DND-41 (cell line): ENCODE measurements at regions not wholly inside any gene's neighbourhood (a gene's known extent, or its start where the extent isn't known, plus 50 kb on each side); places are given as distances from the start of the nearest gene placed in this dataset.

Source experiments
- ATAC-seq: fragments of 200-7000 bp; cut with Tn5 transposase; 3 replicates; pipeline ENCODE4 v1.9.1; 2021; ENCODE audit warnings: low read depth; ENCODE audit not compliant: insufficient read depth
- DNase-seq: peaks from one replicate; pipeline ENCODE4 v3.0.0-alpha.2; 2020
- H2AFZ ChIP-seq: 2 replicates; pipeline ENCODE4 v1.6.0; 2012; ENCODE audit warnings: low read depth, low read length
- H3K27ac ChIP-seq: 2 replicates; pipeline ENCODE4 v1.5.1; 2012; ENCODE audit warnings: low read length, inconsistent platforms
- H3K27me3 ChIP-seq: fragments of 200-600 bp; sonication (generic); 2 replicates; pipeline ENCODE4 v1.6.0; 2012; ENCODE audit warnings: low read length, mild to moderate bottlenecking, inconsistent platforms; ENCODE audit not compliant: insufficient read depth, poor library complexity
- H3K36me3 ChIP-seq: 2 replicates; pipeline ENCODE4 v1.5.1; 2012; ENCODE audit warnings: low read length, inconsistent platforms; ENCODE audit not compliant: insufficient read depth
- H3K4me1 ChIP-seq: 2 replicates; pipeline ENCODE4 v1.5.1; 2012; ENCODE audit warnings: mild to moderate bottlenecking, low read length; ENCODE audit not compliant: insufficient read depth
- H3K4me2 ChIP-seq: 2 replicates; pipeline ENCODE4 v1.6.0; 2012; ENCODE audit warnings: mild to moderate bottlenecking, moderate library complexity, low read length, inconsistent platforms; ENCODE audit not compliant: insufficient read depth
- H3K4me3 ChIP-seq, 2 experiments: fragments of 200-600 bp in 1 of 2; shearing (Covaris generic) in 1 of 2; 2 replicates each; pipeline ENCODE4 v1.5.1; 2012 to 2016; ENCODE audit warnings: inconsistent platforms in 2 of 2, low read length in 2 of 2, mild to moderate bottlenecking in 2 of 2, low read depth in 1 of 2, moderate library complexity in 1 of 2
- H3K79me2 ChIP-seq: 2 replicates; pipeline ENCODE4 v1.6.0; 2012; ENCODE audit warnings: low read length, inconsistent platforms; ENCODE audit not compliant: insufficient read depth
- H3K9ac ChIP-seq: 2 replicates; pipeline ENCODE4 v1.6.0; 2012; ENCODE audit warnings: low read depth, mild to moderate bottlenecking, inconsistent platforms, low read length, moderate library complexity
- H3K9me3 ChIP-seq: 2 replicates; pipeline ENCODE4 v1.5.1; 2012; ENCODE audit warnings: low read length, moderate library complexity, mild to moderate bottlenecking, inconsistent platforms; ENCODE audit not compliant: insufficient read depth, severe bottlenecking
- H4K20me1 ChIP-seq: 2 replicates; pipeline ENCODE4 v1.6.0; 2012; ENCODE audit warnings: low read length; ENCODE audit not compliant: insufficient read depth
- CTCF ChIP-seq: IDR thresholded peaks from 2 replicates; pipeline ENCODE4 v1.5.1; 2012; ENCODE audit warnings: borderline replicate concordance, low read length, moderate library complexity, mild to moderate bottlenecking; ENCODE audit not compliant: poor library complexity, severe bottlenecking; ENCODE audit errors: extremely low read depth
- EZH2 ChIP-seq: IDR thresholded peaks from 3 replicates; pipeline ENCODE4 v1.6.1; 2012; ENCODE audit warnings: borderline replicate concordance, low read depth, mild to moderate bottlenecking, moderate library complexity, low read length, inconsistent platforms; ENCODE audit not compliant: severe bottlenecking

GRCh38 chr6:99814230-99814928, 179.6 kb downstream of the MCHR2 start:
- Histone ChIP-seq H3K4me3 (no peak overlapping the region), H3K4me1 (no peaks in the 10 kb centered on the region), H3K27me3 (no peaks in the 10 kb centered on the region), H3K9ac (no peak overlapping the region), H3K9me3 (no peaks in the 10 kb centered on the region), H2AFZ (no peak overlapping the region), H3K4me2 (no peak overlapping the region), H3K79me2 (no peaks in the 10 kb centered on the region), H4K20me1 (no peaks in the 10 kb centered on the region), H3K36me3 (no peaks in the 10 kb centered on the region), H3K27ac (no peak overlapping the region)
- TF ChIP-seq CTCF = no peak
- no peak for TF ChIP-seq EZH2
- DNase-seq (no peak), ATAC-seq (no peak)

- H3K79me2 ChIP-seq = no peaks in the 10 kb centered on the region
- H3K27ac ChIP-seq = no peak overlapping the region
- H4K20me1 ChIP-seq = no peaks in the 10 kb centered on the region
- TF ChIP-seq EZH2 (no peak), CTCF (no peak)
- ATAC-seq (no peak), DNase-seq (no peak)
- no peaks in the 10 kb centered on the region for H3K9me3 ChIP-seq
- H3K36me3 ChIP-seq = no peaks in the 10 kb centered on the region
- H3K4me3 ChIP-seq = no peak overlapping the region
- peaks cover 5% of the 10 kb centered on the region for H3K27me3 ChIP-seq
- H2AFZ ChIP-seq = no peak overlapping the region
- H3K4me2 ChIP-seq = no peak overlapping the region
- no peak overlapping the region for H3K9ac ChIP-seq
- H3K4me1 ChIP-seq = no peaks in the 10 kb centered on the region
Measured at GRCh38 chr6:99816795-99817194, 177.2 kb downstream of the MCHR2 start.

- Histone ChIP-seq H3K4me1 (no peaks in the 10 kb centered on the region), H3K36me3 (no peaks in the 10 kb centered on the region), H3K9me3 (no peaks in the 10 kb centered on the region), H3K79me2 (no peaks in the 10 kb centered on the region), H3K4me3 (no peak overlapping the region), H2AFZ (no peak overlapping the region), H3K27ac (no peak overlapping the region), H3K9ac (no peak overlapping the region), H4K20me1 (no peaks in the 10 kb centered on the region), H3K4me2 (no peak overlapping the region), H3K27me3 (peaks cover 5% of the 10 kb centered on the region)
- ATAC-seq (no peak), DNase-seq (no peak)
- TF ChIP-seq EZH2 (no peak), CTCF (no peak)
Measured at GRCh38 chr6:99818161-99818560, 175.9 kb downstream of the MCHR2 start.
